NCI-H2171 (cell line): ENCODE measurements at regions not wholly inside any gene's neighbourhood (a gene's known extent, or its start where the extent isn't known, plus 50 kb on each side); places are given as distances from the start of the nearest gene placed in this dataset.

ENCODE experiments used
- DNase-seq: peaks from one replicate; lab custom pipeline; 2025; lab: John Stamatoyannopoulos, UW

- no peak for DNase-seq
These were observed 103.8 kb upstream of the SMIM21 start for GRCh38 chr18:75531212-75531850.

- DNase-seq: no peak
These were observed 103.2 kb upstream of the SMIM21 start for GRCh38 chr18:75530566-75531211.

- no peak for DNase-seq
These were observed 102.6 kb upstream of the SMIM21 start for GRCh38 chr18:75530118-75530517.

- no peak for DNase-seq
These were observed 101.9 kb upstream of the SMIM21 start for GRCh38 chr18:75529394-75529793.

GRCh38 chr18:75527848-75528685 is 100.6 kb upstream of the SMIM21 start:
- DNase-seq: no peak

GRCh38 chr18:75526038-75526437 is 98.5 kb upstream of the SMIM21 start:
- DNase-seq: no peak

GRCh38 chr18:75525331-75525730 is 97.8 kb upstream of the SMIM21 start:
- DNase-seq: no peak

- DNase-seq: no peak
These were observed 97.3 kb upstream of the SMIM21 start for GRCh38 chr18:75524841-75525240.

GRCh38 chr18:75524181-75524580 is 96.7 kb upstream of the SMIM21 start:
- DNase-seq: no peak

- no peak for DNase-seq
These were observed 94.3 kb upstream of the SMIM21 start for GRCh38 chr18:75521816-75522215.

- DNase-seq: no peak
These were observed 90.5 kb upstream of the SMIM21 start for GRCh38 chr18:75518007-75518406.

GRCh38 chr18:75517286-75517685 is 89.8 kb upstream of the SMIM21 start:
- no peak for DNase-seq

GRCh38 chr18:75507636-75508035 is 80.1 kb upstream of the SMIM21 start:
- DNase-seq: no peak

- no peak for DNase-seq
These were observed 79.4 kb upstream of the SMIM21 start for GRCh38 chr18:75506913-75507312.

GRCh38 chr18:75504469-75504868 is 77.0 kb upstream of the SMIM21 start:
- DNase-seq: no peak

GRCh38 chr18:75503615-75504014 is 76.1 kb upstream of the SMIM21 start:
- no peak for DNase-seq

GRCh38 chr18:75502286-75502685 is 74.8 kb upstream of the SMIM21 start:
- no peak for DNase-seq

GRCh38 chr18:75500545-75500944 is 73.0 kb upstream of the SMIM21 start:
- no peak for DNase-seq

GRCh38 chr18:75497576-75498235 is 70.2 kb upstream of the SMIM21 start:
- DNase-seq: no peak

- DNase-seq: no peak
These were observed 68.6 kb upstream of the SMIM21 start for GRCh38 chr18:75496151-75496550.

GRCh38 chr18:75492852-75493251 is 65.3 kb upstream of the SMIM21 start:
- no peak for DNase-seq

- DNase-seq: no peak
These were observed 63.9 kb upstream of the SMIM21 start for GRCh38 chr18:75491361-75491760.
